ENCODE measurements at regions not wholly inside any gene's neighbourhood (a gene's known extent, or its start where the extent isn't known, plus 50 kb on each side); places are given as distances from the start of the nearest gene placed in this dataset.

- TF ChIP-seq CTCF (conservative IDR thresholded peaks at IDR 0.05), result no peak
- TF ChIP-seq ZFX (IDR thresholded peaks at IDR 0.05), result no peak
Observed at GRCh38 chr21:15533618-15534017, 196.2 kb upstream of the USP25 start.

All from C4-2B (cell line).